Kidney (tissue), 13 donors: ENCODE measurements at regions not wholly inside any gene's neighbourhood (a gene's known extent, or its start where the extent isn't known, plus 50 kb on each side); places are given as distances from the start of the nearest gene placed in this dataset.

Experiments
- DNase-seq, 5 donors: peaks; one replicate each; pipeline ENCODE4 v3.0.0-alpha.2; 2013 to 2020
- FAIRE-seq: peaks from 2 replicates; lab custom pipeline; 2012; peaks lifted over from hg19 to GRCh38; lab: Jason Lieb, UNC
- H3K27ac ChIP-seq, 2 donors: one replicate each; pipeline ENCODE4 v1.7.0; 2013; ENCODE audit warnings: low read depth in 2 of 2, low read length in 2 of 2, inconsistent platforms in 1 of 2
- H3K27me3 ChIP-seq: one replicate; pipeline ENCODE4 v1.7.1; 2013; ENCODE audit warnings: low read length, inconsistent platforms; ENCODE audit not compliant: control insufficient read depth, insufficient read depth
- H3K36me3 ChIP-seq, 3 donors: one replicate each; pipeline versions ENCODE4 v1.7.0 to v1.7.1; 2013; ENCODE audit warnings: low read length in 3 of 3, control low read depth in 1 of 3, inconsistent platforms in 1 of 3; ENCODE audit not compliant: insufficient read depth in 3 of 3, control insufficient read depth in 2 of 3
- H3K4me1 ChIP-seq, 3 donors: one replicate each; pipeline versions ENCODE4 v1.7.0 to v1.7.1; 2013; ENCODE audit warnings: low read length in 3 of 3, inconsistent platforms in 1 of 3, low read depth in 1 of 3; ENCODE audit not compliant: control insufficient read depth in 2 of 3, insufficient read depth in 2 of 3
- H3K4me3 ChIP-seq, 3 donors: one replicate each; pipeline versions ENCODE4 v1.7.0 to v1.8.1; 2013; ENCODE audit warnings: low read length in 3 of 3, control low read depth in 1 of 3, inconsistent platforms in 1 of 3
- H3K9ac ChIP-seq, 3 donors: one replicate each; pipeline versions ENCODE4 v1.7.0 to v1.7.1; 2013; ENCODE audit warnings: low read length in 3 of 3, control low read depth in 1 of 3, inconsistent platforms in 1 of 3
- H3K9me3 ChIP-seq, 3 donors: one replicate each; pipeline versions ENCODE4 v1.7.0 to v1.7.1; 2013; ENCODE audit warnings: low read length in 3 of 3, control low read depth in 1 of 3, inconsistent platforms in 1 of 3; ENCODE audit not compliant: control insufficient read depth in 2 of 3, insufficient read depth in 1 of 3
- CTCF ChIP-seq: IDR thresholded peaks from 3 replicates; pipeline ENCODE4 v1.5.1; 2012; ENCODE audit warnings: mild to moderate bottlenecking, moderate library complexity, borderline replicate concordance; ENCODE audit not compliant: insufficient read depth; ENCODE audit errors: extremely low read depth
- intact Hi-C: fragments of 100-400 bp; cut with DNase I; formaldehyde crosslinking; loops from one replicate; pipeline ENCODE4 v1.11.1; 2022
- donor health status: control.
- donor health status: control.
- donor health status: control.
- donor health status: control.
- donor health status: control.
- donor health status: DM: yes; HTN: yes; CAD: no.
- donor health status: Normal renal cell carcinoma (clear cell type).

- intact Hi-C loops = no loop called here
- FAIRE-seq (peak; percentile 63), DNase-seq (no peak)
- Histone ChIP-seq H3K9me3 (no peaks in the 10 kb centered on the region), H3K4me3 (no peak overlapping the region), H3K4me1 (no peaks in the 10 kb centered on the region), H3K27me3 (peaks cover 5% of the 10 kb centered on the region), H3K27ac (no peak overlapping the region), H3K36me3 (no peaks in the 10 kb centered on the region), H3K9ac (no peak overlapping the region)
- no peak for TF ChIP-seq CTCF
These were observed 105.6 kb upstream of the AP1S2 start for GRCh38 chrX:15960237-15960636.

- no peaks in the 10 kb centered on the region for H3K4me1 ChIP-seq
- H3K36me3 ChIP-seq = no peaks in the 10 kb centered on the region
- H3K27ac ChIP-seq = no peak overlapping the region
- H3K27me3 ChIP-seq = peaks cover 6% of the 10 kb centered on the region
- intact Hi-C loops = no loop called here
- no peaks in the 10 kb centered on the region for H3K9me3 ChIP-seq
- H3K9ac ChIP-seq = no peak overlapping the region
- no peak for TF ChIP-seq CTCF
- DNase-seq (no peak), FAIRE-seq (no peak)
- H3K4me3 ChIP-seq = no peak overlapping the region
These were observed 102.1 kb upstream of the AP1S2 start for GRCh38 chrX:15956681-15957080.

GRCh38 chrX:15953801-15954200 lies 99.2 kb upstream of the AP1S2 start:
- DNase-seq (no peak), FAIRE-seq (no peak)
- Histone ChIP-seq H3K36me3 (no peaks in the 10 kb centered on the region), H3K9ac (no peak overlapping the region), H3K9me3 (no peaks in the 10 kb centered on the region), H3K27me3 (peaks cover 6% of the 10 kb centered on the region), H3K27ac (no peak overlapping the region), H3K4me1 (no peaks in the 10 kb centered on the region), H3K4me3 (no peak overlapping the region)
- no peak for TF ChIP-seq CTCF
- intact Hi-C loops = no loop called here

- H3K9me3 ChIP-seq = no peaks in the 10 kb centered on the region
- no peaks in the 10 kb centered on the region for H3K4me1 ChIP-seq
- no peak overlapping the region for H3K4me3 ChIP-seq
- peaks cover 11% of the 10 kb centered on the region for H3K27me3 ChIP-seq
- FAIRE-seq (no peak), DNase-seq (no peak)
- no peak overlapping the region for H3K9ac ChIP-seq
- H3K27ac ChIP-seq = no peak overlapping the region
- intact Hi-C loops = no loop called here
- no peaks in the 10 kb centered on the region for H3K36me3 ChIP-seq
- no peak for TF ChIP-seq CTCF
These were observed 97.6 kb upstream of the AP1S2 start for GRCh38 chrX:15952212-15952611.
